Left ventricle myocardium inferior (tissue), 1 donor: ENCODE measurements at regions not wholly inside any gene's neighbourhood (a gene's known extent, or its start where the extent isn't known, plus 50 kb on each side); places are given as distances from the start of the nearest gene placed in this dataset.

Experiments used
- DNase-seq: peaks from one replicate; pipeline ENCODE4 v3.0.0-alpha.2; 2020
- H3K27ac ChIP-seq: fragments of 200-600 bp; replicated peaks from 2 replicates; pipeline ENCODE4 v1.8.0; 2021
- H3K27me3 ChIP-seq: fragments of 200-600 bp; 2 replicates; pipeline ENCODE4 v1.8.0; 2021; ENCODE audit warnings: low read depth
- H3K36me3 ChIP-seq: fragments of 200-600 bp; 2 replicates; pipeline ENCODE4 v1.8.0; 2021
- H3K4me1 ChIP-seq: fragments of 200-600 bp; 2 replicates; pipeline ENCODE4 v1.8.0; 2021
- H3K4me3 ChIP-seq: fragments of 200-600 bp; 2 replicates; pipeline ENCODE4 v1.8.0; 2021; ENCODE audit warnings: mild to moderate bottlenecking, moderate library complexity
- H3K9me3 ChIP-seq: fragments of 200-600 bp; replicated peaks from 2 replicates; pipeline ENCODE4 v1.8.0; 2021
- CTCF ChIP-seq: fragments of 200-600 bp; IDR thresholded peaks from 2 replicates; pipeline ENCODE4 v1.8.0; 2021; ENCODE audit warnings: antibody characterized with exemption, mild to moderate bottlenecking, borderline replicate concordance
- intact Hi-C: fragments of 100-400 bp; cut with micrococcal nuclease; formaldehyde crosslinking; loops from one replicate; pipeline ENCODE4 v1.11.0; 2022
- donor health status: DM: no; HTN: yes; CAD: no; lungs with severe emphysema.

- peak overlapping the region; percentile 85 for H3K27ac ChIP-seq
- no peak for DNase-seq
Measured at GRCh38 chr22:49018601-49019000, 809.1 kb downstream of the BRD1 start.

GRCh38 chr22:49017482-49018329, 810.0 kb downstream of the BRD1 start:
- intact Hi-C loops, result no loop called here
- peak overlapping the region; percentile 85 for H3K27ac ChIP-seq
- H3K4me1 ChIP-seq, result peaks cover 20% of the 10 kb centered on the region
- H3K36me3 ChIP-seq, result no peaks in the 10 kb centered on the region
- no peaks in the 10 kb centered on the region for H3K9me3 ChIP-seq
- DNase-seq, result no peak
- peaks cover 42% of the 10 kb centered on the region for H3K27me3 ChIP-seq
- TF ChIP-seq CTCF, result no peak
- H3K4me3 ChIP-seq, result no peak overlapping the region

More at GRCh38 chr22:49018601-49019000, 809.1 kb downstream of the BRD1 start:
- Histone ChIP-seq H3K27me3 (peaks cover 42% of the 10 kb centered on the region), H3K9me3 (no peaks in the 10 kb centered on the region), H3K4me1 (peaks cover 20% of the 10 kb centered on the region), H3K4me3 (no peak overlapping the region), H3K36me3 (no peaks in the 10 kb centered on the region)
- no peak for TF ChIP-seq CTCF
- intact Hi-C loops, result no loop called here

GRCh38 chr22:49016909-49017481, 810.7 kb downstream of the BRD1 start:
- Histone ChIP-seq H3K9me3 (no peaks in the 10 kb centered on the region), H3K4me1 (peaks cover 20% of the 10 kb centered on the region), H3K36me3 (no peaks in the 10 kb centered on the region), H3K27ac (peak overlapping the region; percentile 85), H3K4me3 (no peak overlapping the region), H3K27me3 (peaks cover 36% of the 10 kb centered on the region)
- intact Hi-C loops, result no loop called here
- TF ChIP-seq CTCF, result no peak
- DNase-seq, result no peak

- Histone ChIP-seq H3K36me3 (no peaks in the 10 kb centered on the region), H3K4me1 (peaks cover 20% of the 10 kb centered on the region), H3K4me3 (no peak overlapping the region), H3K9me3 (no peaks in the 10 kb centered on the region), H3K27ac (peak overlapping the region; percentile 85), H3K27me3 (peaks cover 36% of the 10 kb centered on the region)
- no peak for DNase-seq
- TF ChIP-seq CTCF, result no peak
- intact Hi-C loops, result no loop called here
Measured at GRCh38 chr22:49015993-49016908, 811.4 kb downstream of the BRD1 start.

GRCh38 chr22:49015459-49015858, 812.2 kb downstream of the BRD1 start:
- no peak for DNase-seq
- no peak overlapping the region for H3K4me3 ChIP-seq

More at GRCh38 chr22:49015459-49015858, 812.2 kb downstream of the BRD1 start:
- Histone ChIP-seq H3K4me1 (peaks cover 20% of the 10 kb centered on the region), H3K27ac (peak overlapping the region; percentile 85), H3K36me3 (no peaks in the 10 kb centered on the region), H3K27me3 (peaks cover 44% of the 10 kb centered on the region), H3K9me3 (no peaks in the 10 kb centered on the region)
- intact Hi-C loops, result no loop called here
- no peak for TF ChIP-seq CTCF
